GM23248 (cell line): ENCODE measurements at regions not wholly inside any gene's neighbourhood (a gene's known extent, or its start where the extent isn't known, plus 50 kb on each side); places are given as distances from the start of the nearest gene placed in this dataset.

Experiments used
- EZH2 ChIP-seq: fragments of 200-600 bp; sonication (generic); IDR thresholded peaks from 2 replicates; pipeline ENCODE4 v1.6.1; 2018; ENCODE audit warnings: antibody characterized with exemption, mild to moderate bottlenecking; ENCODE audit not compliant: insufficient read depth, poor library complexity, severe bottlenecking
- EZH2phosphoT487 ChIP-seq: fragments of 200-600 bp; sonication (generic); IDR thresholded peaks from 2 replicates; pipeline ENCODE4 v1.6.1; 2018; ENCODE audit warnings: antibody characterized with exemption, moderate library complexity, mild to moderate bottlenecking, low read depth; ENCODE audit not compliant: insufficient read depth

DNA sequence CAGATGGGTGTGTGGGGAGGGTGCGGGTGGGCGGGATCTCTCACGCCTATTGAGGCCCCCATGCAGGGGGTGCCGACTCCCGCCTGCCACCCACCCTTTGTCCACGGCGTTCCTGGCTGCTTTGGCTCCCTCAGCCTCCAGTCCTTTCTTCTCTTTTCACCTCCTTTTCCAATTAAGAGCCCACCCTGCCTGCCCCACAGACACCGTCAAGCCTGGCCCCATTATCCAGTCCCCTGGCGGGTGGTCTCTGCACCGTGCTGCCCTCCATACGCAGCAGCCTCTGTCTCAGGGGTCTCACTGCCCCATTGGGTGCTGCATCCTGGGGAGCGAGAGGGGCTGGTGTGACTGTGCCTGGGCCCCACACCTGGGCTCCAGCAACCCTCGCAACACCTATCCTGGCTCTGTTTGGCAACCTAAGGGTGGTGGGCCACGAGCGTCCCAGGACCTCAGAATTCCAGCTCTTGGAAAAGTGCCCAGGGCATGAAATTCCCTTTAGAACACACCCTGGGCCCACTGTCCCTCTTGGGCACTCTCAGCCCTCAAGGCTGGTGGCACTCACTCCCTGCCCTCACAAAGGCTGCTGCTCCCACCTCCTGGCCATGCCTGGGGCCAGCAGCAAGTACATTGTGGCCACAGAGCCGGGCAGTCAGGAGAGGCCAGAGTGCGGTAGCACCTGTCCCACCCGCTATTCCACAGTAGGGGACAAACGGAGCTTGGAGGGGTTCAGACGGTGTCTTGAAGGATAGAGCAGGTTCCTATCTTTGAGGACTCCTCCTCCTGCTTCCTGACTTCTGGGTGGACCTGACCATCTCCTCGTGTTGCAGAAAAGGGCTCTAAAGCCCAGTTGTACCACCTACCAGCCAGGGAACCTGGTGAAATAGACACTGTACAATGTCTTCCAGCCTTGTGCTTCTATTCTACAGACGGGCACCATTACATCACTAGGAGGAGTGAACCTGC, 114.1 kb downstream of the KIF26A start:
- no peak for TF ChIP-seq EZH2
- no peak for TF ChIP-seq EZH2phosphoT487
